ENCODE measurements at regions not wholly inside any gene's neighbourhood (a gene's known extent, or its start where the extent isn't known, plus 50 kb on each side); places are given as distances from the start of the nearest gene placed in this dataset.

- H3K23ac ChIP-seq (ENCODE audit: insufficient read length, low read depth, low read length), result no peak overlapping the region
- no peak overlapping the region for H2AFZ ChIP-seq (ENCODE audit: low read length)
- no peak overlapping the region for H2BK5ac ChIP-seq (ENCODE audit: insufficient read length, low read length)
- no peak overlapping the region for H2AK5ac ChIP-seq (ENCODE audit: insufficient read length, low read length)
- no peak overlapping the region for H4K91ac ChIP-seq (ENCODE audit: insufficient read length, low read depth, low read length)
- H3K9ac ChIP-seq (ENCODE audit: extremely low read depth, insufficient read length, low read length), result no peak overlapping the region
- no peak overlapping the region for H3K14ac ChIP-seq (ENCODE audit: insufficient read depth, low read length)
- H3K27ac ChIP-seq (ENCODE audit: insufficient read length, low read depth, low read length), result no peak overlapping the region
- no peak overlapping the region for H3K4me3 Mint-ChIP-seq
- no peaks in the 10 kb centered on the region for H3K79me2 ChIP-seq (ENCODE audit: insufficient read depth, low read length)
- no peak overlapping the region for H3K4ac ChIP-seq (ENCODE audit: low read depth, low read length)
- H2BK120ac ChIP-seq (ENCODE audit: low read depth, low read length, poor library complexity, severe bottlenecking), result no peak overlapping the region
- no peaks in the 10 kb centered on the region for H3K27me3 ChIP-seq (ENCODE audit: insufficient read depth, low read length)
- no peaks in the 10 kb centered on the region for H3K23me2 ChIP-seq (ENCODE audit: insufficient read length, low read depth, low read length, poor library complexity, severe bottlenecking)
- H3K18ac ChIP-seq (ENCODE audit: insufficient read length, low read depth, low read length), result no peak overlapping the region
- no peak overlapping the region for H2BK12ac ChIP-seq (ENCODE audit: insufficient read length, low read depth, low read length)
- H3K4me1 ChIP-seq (ENCODE audit: insufficient read depth, low read length), result no peaks in the 10 kb centered on the region
- no peak overlapping the region for H4K5ac ChIP-seq (ENCODE audit: insufficient read length, low read depth, low read length)
- TF ChIP-seq CTCF (conservative IDR thresholded peaks at IDR 0.05), result no peak
- no peaks in the 10 kb centered on the region for H3K9me3 Mint-ChIP-seq
- H2BK20ac ChIP-seq (ENCODE audit: low read depth, low read length, poor library complexity, severe bottlenecking), result no peak overlapping the region
- H3K79me1 ChIP-seq (ENCODE audit: insufficient read depth, low read depth, low read length, poor library complexity, severe bottlenecking), result no peaks in the 10 kb centered on the region
- no peaks in the 10 kb centered on the region for H4K20me1 ChIP-seq (ENCODE audit: control insufficient read depth, insufficient read depth, insufficient read length)
- H3K4me1 Mint-ChIP-seq, result 0 out of 4 replicates have a peak, but pooled peaks cover 0 to 2% of the 10 kb centered on the region in 2 experiments
- DNase-seq, result no peak
- no peaks in the 10 kb centered on the region for H3K36me3 Mint-ChIP-seq (ENCODE audit: insufficient read depth in 1 of 3, low read depth in 3 of 3)
- no peak overlapping the region for H3T11ph ChIP-seq (ENCODE audit: low read length)
- no peak overlapping the region for H3K4me2 ChIP-seq (ENCODE audit: insufficient read depth, insufficient read length, low read length)
- H3K9me3 ChIP-seq (ENCODE audit: control insufficient read depth, low read depth, low read length), result no peaks in the 10 kb centered on the region
- H3K56ac ChIP-seq (ENCODE audit: insufficient read length, low read depth, low read length), result no peak overlapping the region
- no peaks in the 10 kb centered on the region; the same call in 1 of the 2 replicates for H3K27me3 Mint-ChIP-seq (ENCODE audit: low read depth)
- no peak overlapping the region for H2BK15ac ChIP-seq (ENCODE audit: low read depth, low read length)
- H4K8ac ChIP-seq (replicated peaks; ENCODE audit: insufficient read length, low read depth, low read length), result no peak overlapping the region
- no peak overlapping the region for H3K27ac Mint-ChIP-seq
Observed at GRCh38 chr4:174144106-174144505, 139.4 kb downstream of the FBXO8 start.
